Tibial artery (tissue), 4 donors: ENCODE measurements at regions not wholly inside any gene's neighbourhood (a gene's known extent, or its start where the extent isn't known, plus 50 kb on each side); places are given as distances from the start of the nearest gene placed in this dataset.

Experiments
- DNase-seq, 2 donors: peaks; one replicate each; pipeline ENCODE4 v3.0.0-alpha.2; 2019
- H3K27ac ChIP-seq, 2 donors: fragments of 200-600 bp; sonication (generic) in 1 of 2; 1 replicate in 1 of 2; 2 replicates in 1 of 2; pipeline ENCODE4 v1.5.1; 2018 to 2019; ENCODE audit warnings: mild to moderate bottlenecking in 1 of 2
- H3K27me3 ChIP-seq, 2 donors: fragments of 200-600 bp; sonication (generic) in 1 of 2; one replicate each; pipeline versions ENCODE4 v1.5.1 to v1.6.0; 2016 to 2019
- H3K36me3 ChIP-seq, 3 donors: fragments of 200-600 bp; sonication (generic) in 2 of 3; one replicate each; pipeline ENCODE4 v1.5.1; 2016 to 2019; ENCODE audit warnings: mild to moderate bottlenecking in 2 of 3
- H3K4me1 ChIP-seq, 4 donors: fragments of 200-600 bp; sonication (generic) in 2 of 4; 1 replicate in 3 of 4; 2 replicates in 1 of 4; pipeline ENCODE4 v1.5.1; 2016 to 2019
- H3K4me3 ChIP-seq, 2 donors: fragments of 200-600 bp; sonication (generic) in 1 of 2; 1 replicate in 1 of 2; 2 replicates in 1 of 2; pipeline ENCODE4 v1.5.1; 2018 to 2019; ENCODE audit warnings: mild to moderate bottlenecking in 2 of 2
- H3K9me3 ChIP-seq, 3 donors: fragments of 200-600 bp; sonication (generic) in 1 of 3; one replicate each; pipeline ENCODE4 v1.5.1; 2016 to 2019
- CTCF ChIP-seq, 2 experiments: fragments of 200-600 bp in 1 of 2; fragments of 450-650 bp in 1 of 2; IDR thresholded peaks; one replicate each; pipeline ENCODE4 v1.5.1; 2017 to 2019; ENCODE audit warnings: antibody characterized with exemption in 2 of 2, mild to moderate bottlenecking in 1 of 2, moderate library complexity in 1 of 2
- intact Hi-C: fragments of 100-400 bp; cut with DNase I; formaldehyde crosslinking; loops from one replicate; pipeline ENCODE4 v1.15.0; 2023; ENCODE audit warnings: low total_unique reads

GRCh38 chr9:13786131-13786530 lies 506.6 kb upstream of the MPDZ start:
- Histone ChIP-seq H3K4me3 (no peak overlapping the region), H3K4me1 (peaks cover 0 to 24% (median 11%) of the 10 kb centered on the region in 4 donors), H3K27ac (peak overlapping the region; percentile 67 to 76), H3K36me3 (no peaks in the 10 kb centered on the region), H3K27me3 (no peaks in the 10 kb centered on the region), H3K9me3 (no peaks in the 10 kb centered on the region)
- intact Hi-C loops = no loop called here
- TF ChIP-seq CTCF (IDR thresholded peaks at IDR 0.05) = no peak
- DNase-seq = peak; percentile 34 to 68

DNA sequence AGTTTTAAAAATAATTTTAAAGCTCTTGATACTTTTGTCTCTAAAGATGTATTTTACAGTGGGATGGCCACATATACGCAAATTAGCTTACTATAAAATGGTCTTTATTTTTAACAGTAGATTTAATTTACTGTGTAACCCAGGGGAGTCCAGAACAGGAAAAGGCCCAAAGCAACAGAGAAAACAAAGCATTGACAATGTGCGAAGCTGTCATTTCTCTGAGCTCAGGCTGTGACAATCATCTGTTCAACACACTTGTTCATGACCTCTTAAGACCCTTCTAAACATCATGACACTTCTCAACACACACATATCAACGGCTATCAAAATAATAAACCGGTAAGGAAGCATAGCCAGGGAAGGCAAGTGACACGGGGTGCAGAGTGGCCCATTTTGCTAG lies 499.6 kb upstream of the MPDZ start:
- H3K27me3 ChIP-seq = no peaks in the 10 kb centered on the region
- no peaks in the 10 kb centered on the region for H3K4me1 ChIP-seq
- intact Hi-C loops = no loop called here
- no peak overlapping the region for H3K27ac ChIP-seq
- no peak overlapping the region for H3K4me3 ChIP-seq
- no peak for TF ChIP-seq CTCF (IDR thresholded peaks at IDR 0.05)
- no peak for DNase-seq
- no peaks in the 10 kb centered on the region for H3K36me3 ChIP-seq
- no peaks in the 10 kb centered on the region for H3K9me3 ChIP-seq

DNA sequence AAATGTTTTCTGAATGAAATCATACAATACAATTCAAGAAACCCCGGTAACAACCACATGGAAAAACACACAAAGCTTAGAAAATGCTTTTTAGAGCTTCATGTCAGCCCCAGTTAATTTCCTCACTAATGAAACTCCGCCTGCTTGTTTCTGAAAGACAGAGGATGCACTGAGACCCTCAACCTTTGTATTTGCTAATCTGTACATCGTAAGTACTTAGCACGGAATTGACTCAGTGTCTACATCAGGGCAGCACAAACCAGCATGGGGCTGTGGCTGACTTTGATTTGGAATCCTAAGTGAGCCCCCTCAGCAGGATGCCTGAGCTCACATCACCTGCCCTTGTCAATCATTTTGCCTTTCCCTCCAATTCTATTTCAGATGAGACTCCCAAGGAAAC lies 499.1 kb upstream of the MPDZ start:
- H3K27me3 ChIP-seq = no peaks in the 10 kb centered on the region
- no peak overlapping the region for H3K4me3 ChIP-seq
- TF ChIP-seq CTCF (IDR thresholded peaks at IDR 0.05) = no peak
- H3K36me3 ChIP-seq = no peaks in the 10 kb centered on the region
- intact Hi-C loops = no loop called here
- H3K27ac ChIP-seq = no peak overlapping the region
- no peak for DNase-seq
- H3K4me1 ChIP-seq = no peaks in the 10 kb centered on the region
- no peaks in the 10 kb centered on the region for H3K9me3 ChIP-seq

GRCh38 chr9:13770956-13771355 lies 491.5 kb upstream of the MPDZ start:
- intact Hi-C loops = no loop called here
- Histone ChIP-seq H3K4me3 (no peak overlapping the region), H3K27me3 (no peaks in the 10 kb centered on the region), H3K4me1 (no peaks in the 10 kb centered on the region), H3K36me3 (no peaks in the 10 kb centered on the region), H3K27ac (no peak overlapping the region), H3K9me3 (no peaks in the 10 kb centered on the region)
- TF ChIP-seq CTCF (IDR thresholded peaks at IDR 0.05) = no peak
- no peak for DNase-seq

- H3K4me3 ChIP-seq = no peak overlapping the region
- intact Hi-C loops = no loop called here
- H3K4me1 ChIP-seq = no peaks in the 10 kb centered on the region
- no peaks in the 10 kb centered on the region for H3K9me3 ChIP-seq
- no peak for DNase-seq
- no peaks in the 10 kb centered on the region for H3K27me3 ChIP-seq
- H3K36me3 ChIP-seq = no peaks in the 10 kb centered on the region
- H3K27ac ChIP-seq = no peak overlapping the region
- no peak for TF ChIP-seq CTCF (IDR thresholded peaks at IDR 0.05)
Observed at GRCh38 chr9:13769641-13770040, 490.1 kb upstream of the MPDZ start.

DNA sequence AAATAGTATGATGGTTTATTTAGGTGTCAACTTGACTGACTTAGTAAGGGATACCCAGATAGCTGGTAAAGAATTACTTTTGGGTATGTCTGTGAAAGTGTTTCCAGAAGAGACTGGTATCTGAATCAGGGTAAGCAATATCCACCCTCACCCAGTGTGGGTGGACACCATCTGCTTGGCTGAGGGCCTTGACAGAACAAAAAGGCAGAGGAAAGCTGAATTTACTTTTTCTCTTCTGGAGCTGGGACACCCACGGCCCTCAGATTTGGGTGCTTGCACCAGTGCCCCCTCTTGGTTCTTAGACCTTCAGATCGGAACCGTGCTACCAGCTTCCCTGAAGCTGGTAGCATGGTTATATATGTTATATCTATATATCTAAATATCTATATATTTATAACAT lies 489.5 kb upstream of the MPDZ start:
- Histone ChIP-seq H3K36me3 (no peaks in the 10 kb centered on the region), H3K4me3 (no peak overlapping the region), H3K27ac (no peak overlapping the region), H3K9me3 (no peaks in the 10 kb centered on the region), H3K27me3 (no peaks in the 10 kb centered on the region), H3K4me1 (no peaks in the 10 kb centered on the region)
- DNase-seq = no peak
- intact Hi-C loops = no loop called here
- TF ChIP-seq CTCF (IDR thresholded peaks at IDR 0.05) = no peak
